Colonic mucosa (tissue), 4 donors: ENCODE measurements at regions not wholly inside any gene's neighbourhood (a gene's known extent, or its start where the extent isn't known, plus 50 kb on each side); places are given as distances from the start of the nearest gene placed in this dataset.
A peak's percentile ranks its signal among the peaks of the same experiment; 100 is the strongest.

Source experiments
- DNase-seq: peaks from one replicate; pipeline ENCODE4 v3.0.0-alpha.2; 2020
- H3K27ac ChIP-seq: fragments of 200-600 bp; one replicate; pipeline ENCODE4 v1.8.0; 2021
- H3K27me3 ChIP-seq: fragments of 200-600 bp; one replicate; pipeline ENCODE4 v1.8.0; 2021
- H3K36me3 ChIP-seq: fragments of 200-600 bp; one replicate; pipeline ENCODE4 v1.8.0; 2021
- H3K4me1 ChIP-seq: fragments of 200-600 bp; one replicate; pipeline ENCODE4 v1.8.0; 2021; ENCODE audit warnings: mild to moderate bottlenecking
- H3K4me3 ChIP-seq: fragments of 200-600 bp; one replicate; pipeline ENCODE4 v1.8.0; 2021
- H3K9ac ChIP-seq, 2 donors: one replicate each; pipeline ENCODE4 v1.7.0; 2013; ENCODE audit warnings: control low read depth in 2 of 2, low read depth in 2 of 2, low read length in 2 of 2
- H3K9me3 ChIP-seq: fragments of 200-600 bp; one replicate; pipeline ENCODE4 v1.8.0; 2021
- intact Hi-C: fragments of 100-400 bp; cut with DNase I; formaldehyde crosslinking; loops from one replicate; pipeline ENCODE4 v1.14.1; 2022
- TF ChIP-seq, protein P1 (sequence below): fragments of 200-600 bp; IDR thresholded peaks from one replicate; pipeline ENCODE4 v1.8.0; 2022; ENCODE audit warnings: antibody characterized with exemption, mild to moderate bottlenecking
- donor health status: healthy.
- donor health status: DM: no; HTN: no; CAD: no.
- donor health status: DM: no; HTN: no; CAD: no.

DNA sequence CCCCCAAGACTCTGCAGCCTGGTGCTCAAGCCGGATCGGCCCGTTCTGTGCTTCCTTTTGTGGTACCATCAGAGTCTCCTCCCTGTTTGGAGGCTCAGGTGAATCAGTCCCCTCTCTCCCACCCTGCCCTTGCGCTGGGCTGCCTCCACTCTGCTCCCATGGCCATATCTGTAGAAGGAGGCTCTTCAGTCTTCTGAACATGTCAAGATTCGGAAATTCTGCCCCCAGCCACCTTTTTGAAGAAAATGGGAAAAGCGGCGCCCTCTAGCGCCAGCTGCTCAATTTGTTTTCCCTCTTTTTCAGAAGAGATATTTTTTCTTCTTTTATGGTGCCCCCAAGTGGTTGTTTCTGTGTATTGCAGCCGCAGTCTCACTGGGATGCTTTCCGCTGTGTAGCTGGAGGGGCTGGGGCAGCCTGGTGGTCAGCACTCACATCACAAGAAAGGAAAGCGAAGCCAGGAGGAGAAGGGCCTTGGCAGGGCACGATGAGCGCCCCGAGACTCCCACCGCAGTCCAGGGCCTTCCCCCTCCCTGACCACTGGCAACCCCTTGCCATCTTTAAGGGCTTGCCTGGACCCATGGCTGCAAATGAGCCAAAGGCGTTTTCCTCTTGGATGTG, 58.4 kb upstream of the CACNA1E start:
- H3K9ac ChIP-seq: no peak overlapping the region
- no peaks in the 10 kb centered on the region for H3K9me3 ChIP-seq
- DNase-seq: peak; percentile 80
- intact Hi-C loops: loop anchor here (2.0 to 5.0 kb wide), 2 partner anchors 218 to 234 kb away; no protein-coding TSS in a partner anchor
- no peak overlapping the region for H3K4me3 ChIP-seq
- H3K27me3 ChIP-seq: no peaks in the 10 kb centered on the region
- TF ChIP-seq, protein P1, sequence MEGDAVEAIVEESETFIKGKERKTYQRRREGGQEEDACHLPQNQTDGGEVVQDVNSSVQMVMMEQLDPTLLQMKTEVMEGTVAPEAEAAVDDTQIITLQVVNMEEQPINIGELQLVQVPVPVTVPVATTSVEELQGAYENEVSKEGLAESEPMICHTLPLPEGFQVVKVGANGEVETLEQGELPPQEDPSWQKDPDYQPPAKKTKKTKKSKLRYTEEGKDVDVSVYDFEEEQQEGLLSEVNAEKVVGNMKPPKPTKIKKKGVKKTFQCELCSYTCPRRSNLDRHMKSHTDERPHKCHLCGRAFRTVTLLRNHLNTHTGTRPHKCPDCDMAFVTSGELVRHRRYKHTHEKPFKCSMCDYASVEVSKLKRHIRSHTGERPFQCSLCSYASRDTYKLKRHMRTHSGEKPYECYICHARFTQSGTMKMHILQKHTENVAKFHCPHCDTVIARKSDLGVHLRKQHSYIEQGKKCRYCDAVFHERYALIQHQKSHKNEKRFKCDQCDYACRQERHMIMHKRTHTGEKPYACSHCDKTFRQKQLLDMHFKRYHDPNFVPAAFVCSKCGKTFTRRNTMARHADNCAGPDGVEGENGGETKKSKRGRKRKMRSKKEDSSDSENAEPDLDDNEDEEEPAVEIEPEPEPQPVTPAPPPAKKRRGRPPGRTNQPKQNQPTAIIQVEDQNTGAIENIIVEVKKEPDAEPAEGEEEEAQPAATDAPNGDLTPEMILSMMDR: peak; percentile 97
- no peaks in the 10 kb centered on the region for H3K4me1 ChIP-seq
- no peak overlapping the region for H3K27ac ChIP-seq
- H3K36me3 ChIP-seq: no peaks in the 10 kb centered on the region

DNA sequence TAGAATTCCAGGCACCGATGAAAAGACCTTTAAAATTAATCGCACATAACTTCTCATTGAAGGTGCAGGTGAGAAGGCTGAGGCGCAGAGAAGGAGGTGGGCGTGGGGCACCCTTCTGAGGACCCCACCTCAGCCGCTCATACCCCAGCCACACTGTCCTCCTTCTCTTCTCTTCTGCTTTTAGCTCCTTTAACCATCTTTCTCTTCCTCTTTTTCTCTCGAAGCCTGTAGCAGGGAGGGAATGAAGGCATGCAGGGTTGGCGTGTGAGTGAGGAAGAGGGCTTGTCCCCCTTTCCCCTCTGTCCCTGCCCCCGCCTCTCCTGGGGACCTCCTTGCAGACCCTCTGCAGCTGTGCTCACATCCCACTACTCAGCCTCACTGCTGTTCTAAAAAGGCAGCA, 57.8 kb upstream of the CACNA1E start:
- no peaks in the 10 kb centered on the region for H3K9me3 ChIP-seq
- H3K4me1 ChIP-seq: no peaks in the 10 kb centered on the region
- TF ChIP-seq, protein P1: no peak
- no peak overlapping the region for H3K4me3 ChIP-seq
- H3K27me3 ChIP-seq: no peaks in the 10 kb centered on the region
- intact Hi-C loops: loop anchor here (2.0 kb wide), 1 partner anchor 235 kb away; no protein-coding TSS in a partner anchor
- no peak for DNase-seq
- H3K27ac ChIP-seq: no peak overlapping the region
- no peak overlapping the region for H3K9ac ChIP-seq
- no peaks in the 10 kb centered on the region for H3K36me3 ChIP-seq

DNA sequence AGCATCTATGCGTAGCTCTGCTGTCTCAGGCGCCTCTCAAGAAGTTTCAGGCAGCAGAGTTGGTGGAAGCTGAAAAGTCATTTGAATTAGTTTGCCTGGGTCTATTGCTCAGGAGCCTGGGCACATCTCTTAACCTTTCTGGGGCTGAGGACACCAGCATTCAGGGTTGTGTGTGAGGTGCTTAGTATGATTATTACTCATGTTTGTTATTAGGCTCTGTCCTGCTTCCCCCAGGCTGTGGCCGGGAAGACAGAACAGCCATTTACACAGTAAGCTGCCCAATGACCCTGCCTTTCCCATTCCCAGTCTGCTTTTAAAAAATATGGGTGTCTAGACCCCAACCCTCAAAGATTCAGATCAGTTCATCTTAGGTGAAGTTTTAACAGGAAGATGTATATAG, 53.9 kb upstream of the CACNA1E start:
- H3K4me3 ChIP-seq: no peak overlapping the region
- no peak overlapping the region for H3K27ac ChIP-seq
- no peaks in the 10 kb centered on the region for H3K27me3 ChIP-seq
- no peak overlapping the region for H3K9ac ChIP-seq
- TF ChIP-seq, protein P1: no peak
- H3K4me1 ChIP-seq: no peaks in the 10 kb centered on the region
- intact Hi-C loops: no loop called here
- no peaks in the 10 kb centered on the region for H3K9me3 ChIP-seq
- no peak for DNase-seq
- H3K36me3 ChIP-seq: no peaks in the 10 kb centered on the region

DNA sequence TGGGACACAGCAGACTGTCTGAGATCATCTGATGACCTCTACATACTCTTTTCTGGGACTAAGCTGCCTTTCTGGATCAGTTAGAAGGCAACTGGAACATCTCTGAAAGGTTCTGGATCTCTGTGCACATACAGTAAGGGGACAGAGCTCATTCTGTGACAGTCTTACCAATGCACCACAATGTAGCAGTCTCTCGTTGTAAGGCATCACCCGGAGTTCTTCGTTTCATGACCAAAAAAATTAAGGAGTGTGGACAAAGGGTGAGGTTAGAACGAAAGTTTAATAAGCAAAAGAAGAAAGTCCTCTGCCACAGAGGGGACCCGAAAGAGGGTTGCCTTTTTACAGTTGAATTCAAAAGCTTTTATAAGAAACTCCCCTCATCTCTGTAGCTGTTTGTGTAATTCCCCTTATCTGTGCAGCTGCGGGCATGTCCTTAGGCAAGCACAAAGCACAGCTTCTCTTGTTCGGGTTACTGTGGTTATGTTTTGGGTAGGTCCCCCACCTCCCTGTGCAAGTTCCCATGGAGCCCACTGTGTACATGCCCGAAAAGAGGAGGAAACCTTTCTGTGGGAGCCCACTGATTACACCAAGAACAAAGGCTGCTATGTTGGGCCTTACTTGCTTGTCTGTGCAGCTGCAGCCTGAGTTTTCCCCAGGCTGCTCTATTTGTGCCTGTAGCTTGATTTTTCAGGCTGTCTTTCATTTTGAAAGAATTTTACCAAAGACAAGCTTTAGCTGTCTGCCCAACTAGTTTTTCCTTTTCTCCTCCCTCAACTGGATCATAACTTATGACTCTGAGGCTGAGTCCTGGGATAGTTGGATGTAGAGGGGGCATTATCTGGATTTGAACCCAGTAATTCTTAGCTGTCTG, 53.1 kb upstream of the CACNA1E start:
- H3K9ac ChIP-seq: no peak overlapping the region
- H3K27me3 ChIP-seq: no peaks in the 10 kb centered on the region
- TF ChIP-seq, protein P1: no peak
- no peaks in the 10 kb centered on the region for H3K36me3 ChIP-seq
- no peaks in the 10 kb centered on the region for H3K9me3 ChIP-seq
- no peak for DNase-seq
- intact Hi-C loops: no loop called here
- no peaks in the 10 kb centered on the region for H3K4me1 ChIP-seq
- no peak overlapping the region for H3K27ac ChIP-seq
- no peak overlapping the region for H3K4me3 ChIP-seq
